ENCODE measurements at regions not wholly inside any gene's neighbourhood (a gene's known extent, or its start where the extent isn't known, plus 50 kb on each side); places are given as distances from the start of the nearest gene placed in this dataset.
"Not testable (repeated sequence)": the region's sequence is repeated elsewhere in the genome, so short reads cannot be mapped to it uniquely, and the experiment has no call there.

DNA sequence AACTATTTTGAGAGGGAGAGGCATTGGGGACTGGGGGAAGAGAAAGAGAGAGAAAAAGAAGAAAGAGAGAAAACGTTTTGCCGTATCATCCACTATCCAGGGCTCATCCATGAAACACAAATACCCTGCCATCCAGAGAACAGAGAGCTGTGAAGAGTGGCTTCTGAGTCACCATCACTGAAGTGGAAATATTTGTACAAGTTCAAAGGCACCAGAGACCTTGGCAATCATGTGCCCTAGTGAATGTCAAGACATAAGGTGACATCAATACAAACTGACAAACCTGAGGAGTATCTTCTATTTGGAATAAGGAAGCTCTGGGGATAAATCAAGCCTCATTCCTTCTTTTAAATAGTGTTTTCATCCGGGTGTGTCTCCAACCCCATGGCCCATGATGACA lies 197.2 kb upstream of the PROX1 start:
- ChIA-PET CTCF (no interaction called here), POLR2A (no interaction called here)
- no peaks in the 10 kb centered on the region for H3K36me3 ChIP-seq (ENCODE audit: control insufficient read depth in 4 of 4, insufficient read depth in 4 of 4, low read length in 3 of 4)
- WGBS (ENCODE audit: insufficient coverage): no CpG with 5 or more reads among the region's 3 CpGs
- no peaks in the 10 kb centered on the region for H3K9me3 ChIP-seq (ENCODE audit: control extremely low read depth in 1 of 5, control insufficient read depth in 4 of 5, insufficient read depth in 2 of 5, low read depth in 1 of 5, low read length in 4 of 5)
- no peaks in the 10 kb centered on the region for H3K27me3 ChIP-seq (replicated peaks in 2 of 5; ENCODE audit: control insufficient read depth in 4 of 5, insufficient read depth in 5 of 5, low read length in 4 of 5)
- no peak for DNase-seq
- H3K4me1 ChIP-seq (ENCODE audit: control extremely low read depth in 1 of 4, control insufficient read depth in 4 of 4, insufficient read depth in 4 of 4, low read length in 3 of 4): no peaks in the 10 kb centered on the region
- H3K27ac ChIP-seq (ENCODE audit: insufficient read depth in 1 of 2, low read depth in 1 of 2, low read length in 2 of 2, poor library complexity in 1 of 2, severe bottlenecking in 2 of 2): no peak overlapping the region
- no peak overlapping the region for H3K4me3 ChIP-seq (ENCODE audit: control insufficient read depth in 1 of 7, extremely low read depth in 1 of 7, insufficient read depth in 4 of 7, low read depth in 2 of 7, low read length in 6 of 7)

DNA sequence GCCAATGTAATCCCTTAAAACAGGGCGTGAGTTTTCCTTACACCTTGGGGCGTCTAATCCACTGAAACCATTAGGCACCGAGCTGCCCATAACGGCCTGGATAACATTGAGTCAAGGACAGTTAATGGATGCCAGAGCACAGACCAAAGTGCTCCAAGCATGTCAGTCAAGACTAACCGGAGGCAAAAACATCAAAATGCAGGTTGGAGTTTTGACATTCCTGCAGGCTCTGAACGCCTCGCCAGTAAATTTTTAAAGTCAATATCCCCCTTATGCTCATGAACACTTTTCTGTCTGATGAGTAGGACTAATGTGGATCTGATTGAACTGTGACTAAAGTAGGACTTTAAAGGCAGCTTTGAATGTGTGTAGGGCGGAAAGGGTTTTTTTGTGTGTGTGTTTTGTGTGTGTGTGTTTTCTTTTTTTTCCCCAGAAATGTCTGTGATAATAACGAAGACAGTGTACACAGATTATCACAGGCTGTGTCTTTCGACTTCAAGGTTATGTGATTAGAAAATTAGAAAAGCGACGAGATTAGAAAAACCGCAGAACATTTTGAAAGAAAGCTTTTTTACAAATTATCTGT lies 194.2 kb upstream of the PROX1 start:
- Histone ChIP-seq H3K4me1 (ENCODE audit: control extremely low read depth in 1 of 4, control insufficient read depth in 4 of 4, insufficient read depth in 4 of 4, low read length in 3 of 4) (no peaks in the 10 kb centered on the region), H3K4me3 (ENCODE audit: control insufficient read depth in 1 of 7, extremely low read depth in 1 of 7, insufficient read depth in 4 of 7, low read depth in 2 of 7, low read length in 6 of 7) (no peak overlapping the region), H3K27ac (ENCODE audit: insufficient read depth in 1 of 2, low read depth in 1 of 2, low read length in 2 of 2, poor library complexity in 1 of 2, severe bottlenecking in 2 of 2) (no peak overlapping the region), H3K27me3 (replicated peaks in 2 of 5; ENCODE audit: control insufficient read depth in 4 of 5, insufficient read depth in 5 of 5, low read length in 4 of 5) (no peaks in the 10 kb centered on the region), H3K9me3 (ENCODE audit: control extremely low read depth in 1 of 5, control insufficient read depth in 4 of 5, insufficient read depth in 2 of 5, low read depth in 1 of 5, low read length in 4 of 5) (no peaks in the 10 kb centered on the region), H3K36me3 (ENCODE audit: control insufficient read depth in 4 of 4, insufficient read depth in 4 of 4, low read length in 3 of 4) (no peaks in the 10 kb centered on the region)
- CTCF ChIA-PET: no interaction called here
- WGBS (ENCODE audit: insufficient coverage): 95% methylated on average over 10 of the region's 13 CpGs
- no peak for DNase-seq
- POLR2A ChIA-PET: no interaction called here

DNA sequence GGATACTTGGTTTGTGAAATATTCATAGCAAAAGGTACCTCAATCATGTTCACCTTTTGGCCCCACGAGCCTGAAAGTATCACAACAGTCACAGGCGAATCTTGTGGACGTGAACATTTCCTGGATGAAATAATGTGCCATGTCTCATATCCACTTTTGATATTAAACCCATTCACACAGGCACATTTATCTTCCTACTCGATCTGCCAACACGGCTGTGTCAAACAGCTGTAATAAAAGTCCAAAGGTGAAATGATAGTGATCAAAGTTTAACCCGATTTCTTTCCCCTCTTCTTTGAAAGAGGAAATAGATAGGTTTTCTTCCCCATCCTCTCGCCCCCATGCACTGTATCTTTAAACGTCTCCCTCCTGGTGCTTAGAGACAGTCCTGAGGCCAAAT lies 191.2 kb upstream of the PROX1 start:
- no peak overlapping the region for H3K4me3 ChIP-seq (ENCODE audit: control insufficient read depth in 1 of 7, extremely low read depth in 1 of 7, insufficient read depth in 4 of 7, low read depth in 2 of 7, low read length in 6 of 7)
- no peaks in the 10 kb centered on the region for H3K9me3 ChIP-seq (ENCODE audit: control extremely low read depth in 1 of 5, control insufficient read depth in 4 of 5, insufficient read depth in 2 of 5, low read depth in 1 of 5, low read length in 4 of 5)
- DNase-seq: no peak
- POLR2A ChIA-PET: no interaction called here
- H3K27me3 ChIP-seq (replicated peaks in 2 of 5; ENCODE audit: control insufficient read depth in 4 of 5, insufficient read depth in 5 of 5, low read length in 4 of 5): no peaks in the 10 kb centered on the region
- H3K4me1 ChIP-seq (ENCODE audit: control extremely low read depth in 1 of 4, control insufficient read depth in 4 of 4, insufficient read depth in 4 of 4, low read length in 3 of 4): no peaks in the 10 kb centered on the region
- CTCF ChIA-PET: no interaction called here
- no peak overlapping the region for H3K27ac ChIP-seq (ENCODE audit: insufficient read depth in 1 of 2, low read depth in 1 of 2, low read length in 2 of 2, poor library complexity in 1 of 2, severe bottlenecking in 2 of 2)
- 100% methylated on average over 3 of the region's 8 CpGs for WGBS (ENCODE audit: insufficient coverage)
- H3K36me3 ChIP-seq (ENCODE audit: control insufficient read depth in 4 of 4, insufficient read depth in 4 of 4, low read length in 3 of 4): no peaks in the 10 kb centered on the region

DNA sequence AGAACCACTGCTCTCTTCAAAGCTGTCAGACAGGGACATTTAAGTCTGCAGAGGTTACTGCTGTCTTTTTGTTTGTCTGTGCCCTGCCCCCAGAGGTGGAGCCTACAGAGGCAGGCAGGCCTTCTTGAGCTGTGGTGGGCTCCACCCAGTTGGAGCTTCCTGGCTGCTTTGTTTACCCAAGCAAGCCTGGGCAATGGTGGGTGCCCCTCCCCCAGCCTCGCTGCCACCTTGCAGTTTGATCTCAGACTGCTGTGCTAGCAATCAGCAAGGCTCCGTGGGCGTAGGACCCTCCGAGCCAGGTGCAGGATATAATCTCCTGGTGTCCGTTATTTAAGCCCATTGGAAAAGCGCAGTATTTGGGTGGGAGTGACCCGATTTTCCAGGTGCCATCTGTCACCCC lies 179.5 kb upstream of the PROX1 start:
- H3K4me1 ChIP-seq (ENCODE audit: control extremely low read depth in 1 of 4, control insufficient read depth in 4 of 4, insufficient read depth in 4 of 4, low read length in 3 of 4); H3K4me3 ChIP-seq (ENCODE audit: control insufficient read depth in 1 of 7, extremely low read depth in 1 of 7, insufficient read depth in 4 of 7, low read depth in 2 of 7, low read length in 6 of 7); POLR2A ChIA-PET; CTCF ChIA-PET; H3K27ac ChIP-seq (ENCODE audit: insufficient read depth in 1 of 2, low read depth in 1 of 2, low read length in 2 of 2, poor library complexity in 1 of 2, severe bottlenecking in 2 of 2); H3K36me3 ChIP-seq (ENCODE audit: control insufficient read depth in 4 of 4, insufficient read depth in 4 of 4, low read length in 3 of 4); DNase-seq; H3K9me3 ChIP-seq (ENCODE audit: control extremely low read depth in 1 of 5, control insufficient read depth in 4 of 5, insufficient read depth in 2 of 5, low read depth in 1 of 5, low read length in 4 of 5); H3K27me3 ChIP-seq (replicated peaks in 2 of 5; ENCODE audit: control insufficient read depth in 4 of 5, insufficient read depth in 5 of 5, low read length in 4 of 5): not testable (repeated sequence)
- WGBS (ENCODE audit: insufficient coverage): 100% methylated on average over 2 of the region's 7 CpGs

DNA sequence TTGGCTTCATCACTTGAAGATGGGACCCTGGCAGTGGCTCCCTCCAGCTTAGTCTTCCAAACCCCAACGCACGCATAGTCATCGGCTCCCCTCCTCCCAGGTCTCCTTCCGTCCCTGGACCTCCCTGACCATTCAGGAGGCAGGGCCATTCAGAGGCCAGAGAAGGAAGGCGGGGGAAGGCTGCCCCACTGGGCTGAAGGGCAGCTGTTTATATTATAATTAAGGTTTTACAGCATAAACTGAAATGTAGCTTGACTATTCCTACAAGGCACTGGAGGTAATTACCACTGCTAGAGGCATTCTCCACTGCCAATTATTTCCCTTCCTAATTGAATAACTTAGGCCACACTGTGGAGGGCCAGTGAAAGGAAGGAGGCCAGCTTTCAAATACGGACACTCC lies 170.6 kb upstream of the PROX1 start:
- H3K36me3 ChIP-seq (ENCODE audit: control insufficient read depth in 4 of 4, insufficient read depth in 4 of 4, low read length in 3 of 4): no peaks in the 10 kb centered on the region
- POLR2A ChIA-PET: no interaction called here
- H3K4me1 ChIP-seq (ENCODE audit: control extremely low read depth in 1 of 4, control insufficient read depth in 4 of 4, insufficient read depth in 4 of 4, low read length in 3 of 4): no peaks in the 10 kb centered on the region
- WGBS (ENCODE audit: insufficient coverage): no CpG with 5 or more reads among the region's 6 CpGs
- H3K9me3 ChIP-seq (ENCODE audit: control extremely low read depth in 1 of 5, control insufficient read depth in 4 of 5, insufficient read depth in 2 of 5, low read depth in 1 of 5, low read length in 4 of 5): no peaks in the 10 kb centered on the region
- H3K4me3 ChIP-seq (ENCODE audit: control insufficient read depth in 1 of 7, extremely low read depth in 1 of 7, insufficient read depth in 4 of 7, low read depth in 2 of 7, low read length in 6 of 7): no peak overlapping the region
- DNase-seq: no peak
- no peaks in the 10 kb centered on the region for H3K27me3 ChIP-seq (replicated peaks in 2 of 5; ENCODE audit: control insufficient read depth in 4 of 5, insufficient read depth in 5 of 5, low read length in 4 of 5)
- H3K27ac ChIP-seq (ENCODE audit: insufficient read depth in 1 of 2, low read depth in 1 of 2, low read length in 2 of 2, poor library complexity in 1 of 2, severe bottlenecking in 2 of 2): no peak overlapping the region
- CTCF ChIA-PET: no interaction called here

DNA sequence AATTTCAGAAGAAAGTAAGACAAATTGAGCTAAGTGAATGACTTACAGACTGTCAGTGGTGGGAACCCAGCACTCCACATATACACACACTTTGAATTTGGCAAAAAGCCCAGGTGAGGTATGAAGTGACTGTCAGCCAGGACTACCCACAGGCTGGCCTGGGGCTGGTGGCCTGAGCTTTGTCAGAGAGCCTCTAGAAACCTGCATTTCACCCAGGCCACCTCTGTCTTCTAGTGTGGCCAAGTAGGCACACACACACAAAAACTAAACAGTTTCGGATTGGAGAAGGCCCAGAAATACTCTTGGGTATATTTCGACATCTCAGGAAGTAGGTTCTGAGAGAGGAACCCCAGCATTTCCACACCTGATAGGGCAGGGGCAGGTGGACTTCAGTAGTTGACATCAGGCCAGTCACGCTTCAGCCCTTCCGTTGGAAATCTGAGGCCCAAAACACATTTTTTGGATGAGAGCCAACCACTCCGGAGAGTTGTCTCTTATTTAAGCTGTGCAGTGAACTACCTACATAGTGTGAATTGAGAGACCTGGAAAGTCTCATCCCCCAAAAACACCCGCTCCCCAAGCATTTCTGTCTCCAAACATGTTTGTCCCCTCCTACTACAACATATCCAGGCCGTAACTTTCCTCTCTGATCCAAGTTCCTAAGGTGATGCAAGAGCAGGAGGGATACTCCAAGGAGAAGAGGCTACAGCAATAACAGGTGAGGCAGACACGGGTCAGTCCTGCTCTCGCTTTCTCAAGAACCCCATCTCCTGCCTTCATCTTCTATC lies 167.2 kb upstream of the PROX1 start:
- Histone ChIP-seq H3K27ac (ENCODE audit: insufficient read depth in 1 of 2, low read depth in 1 of 2, low read length in 2 of 2, poor library complexity in 1 of 2, severe bottlenecking in 2 of 2) (no peak overlapping the region), H3K4me1 (ENCODE audit: control extremely low read depth in 1 of 4, control insufficient read depth in 4 of 4, insufficient read depth in 4 of 4, low read length in 3 of 4) (no peaks in the 10 kb centered on the region), H3K9me3 (ENCODE audit: control extremely low read depth in 1 of 5, control insufficient read depth in 4 of 5, insufficient read depth in 2 of 5, low read depth in 1 of 5, low read length in 4 of 5) (no peaks in the 10 kb centered on the region), H3K4me3 (ENCODE audit: control insufficient read depth in 1 of 7, extremely low read depth in 1 of 7, insufficient read depth in 4 of 7, low read depth in 2 of 7, low read length in 6 of 7) (no peak overlapping the region), H3K36me3 (ENCODE audit: control insufficient read depth in 4 of 4, insufficient read depth in 4 of 4, low read length in 3 of 4) (no peaks in the 10 kb centered on the region), H3K27me3 (replicated peaks in 2 of 5; ENCODE audit: control insufficient read depth in 4 of 5, insufficient read depth in 5 of 5, low read length in 4 of 5) (no peaks in the 10 kb centered on the region)
- DNase-seq: no peak
- WGBS (ENCODE audit: insufficient coverage): 97% methylated on average over 7 of the region's 9 CpGs
- ChIA-PET CTCF (no interaction called here), POLR2A (no interaction called here)

DNA sequence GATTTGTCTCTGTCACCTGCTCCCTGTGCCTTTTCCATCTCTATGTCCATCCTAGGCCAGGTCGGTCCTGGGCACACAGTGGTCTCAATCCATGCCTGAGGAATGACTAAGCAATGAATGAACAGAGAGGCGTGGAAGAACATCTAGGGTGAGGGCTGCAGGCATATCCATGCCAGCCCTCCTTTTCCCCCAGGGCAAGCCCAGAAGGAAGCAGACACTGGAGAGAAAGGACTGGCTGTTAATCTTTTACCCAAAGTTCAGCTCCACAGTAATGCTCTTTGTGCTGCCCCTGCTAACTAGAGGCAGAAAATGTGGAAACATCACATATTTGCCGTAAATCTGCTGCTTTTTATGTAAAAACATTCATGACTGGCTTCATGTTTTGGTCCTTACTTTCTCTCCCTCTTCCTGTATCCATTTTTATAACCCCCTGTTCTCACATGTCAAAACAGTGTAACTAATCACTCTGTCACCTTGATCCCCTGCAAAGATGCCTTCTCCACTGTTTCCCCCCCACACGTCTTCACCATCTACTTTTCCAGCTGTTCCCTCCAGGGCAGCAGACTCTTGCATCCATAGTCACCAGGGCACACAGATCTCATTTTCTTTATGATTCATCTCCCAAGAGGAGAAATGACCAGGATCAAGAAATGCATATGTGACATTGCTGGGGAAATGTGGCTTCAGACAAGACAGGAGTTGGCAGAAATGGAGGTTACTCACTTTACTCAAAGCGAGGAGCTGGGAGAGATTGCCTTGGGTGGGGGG lies 166.4 kb upstream of the PROX1 start:
- Histone ChIP-seq H3K4me3 (ENCODE audit: control insufficient read depth in 1 of 7, extremely low read depth in 1 of 7, insufficient read depth in 4 of 7, low read depth in 2 of 7, low read length in 6 of 7) (no peak overlapping the region), H3K27me3 (replicated peaks in 2 of 5; ENCODE audit: control insufficient read depth in 4 of 5, insufficient read depth in 5 of 5, low read length in 4 of 5) (no peaks in the 10 kb centered on the region), H3K27ac (ENCODE audit: insufficient read depth in 1 of 2, low read depth in 1 of 2, low read length in 2 of 2, poor library complexity in 1 of 2, severe bottlenecking in 2 of 2) (no peak overlapping the region), H3K4me1 (ENCODE audit: control extremely low read depth in 1 of 4, control insufficient read depth in 4 of 4, insufficient read depth in 4 of 4, low read length in 3 of 4) (no peaks in the 10 kb centered on the region), H3K9me3 (ENCODE audit: control extremely low read depth in 1 of 5, control insufficient read depth in 4 of 5, insufficient read depth in 2 of 5, low read depth in 1 of 5, low read length in 4 of 5) (no peaks in the 10 kb centered on the region), H3K36me3 (ENCODE audit: control insufficient read depth in 4 of 4, insufficient read depth in 4 of 4, low read length in 3 of 4) (no peaks in the 10 kb centered on the region)
- ChIA-PET CTCF (no interaction called here), POLR2A (no interaction called here)
- WGBS (ENCODE audit: insufficient coverage): 92% methylated on average over 4 of the region's 5 CpGs
- DNase-seq: no peak

All from common myeloid progenitor, CD34-positive (primary cell).